Vagina (tissue), 2 donors: ENCODE measurements at regions not wholly inside any gene's neighbourhood (a gene's known extent, or its start where the extent isn't known, plus 50 kb on each side); places are given as distances from the start of the nearest gene placed in this dataset.

Source experiments
- DNase-seq, 2 donors: peaks; one replicate each; pipeline ENCODE4 v3.0.0-alpha.2; 2017; ENCODE audit errors: extremely low spot score in 2 of 2
- H3K27ac ChIP-seq: fragments of 200-600 bp; sonication (generic); one replicate; pipeline ENCODE4 v1.5.1; 2019
- H3K27me3 ChIP-seq: fragments of 200-600 bp; sonication (generic); one replicate; pipeline ENCODE4 v1.5.1; 2019
- H3K36me3 ChIP-seq, 2 donors: fragments of 200-600 bp; sonication (generic); one replicate each; pipeline ENCODE4 v1.5.1; 2017 to 2019
- H3K4me1 ChIP-seq: fragments of 200-600 bp; sonication (generic); one replicate; pipeline ENCODE4 v1.5.1; 2019
- H3K4me3 ChIP-seq, 2 donors: fragments of 200-600 bp; sonication (generic); 1 replicate in 1 of 2; 2 replicates in 1 of 2; pipeline ENCODE4 v1.5.1; 2016 to 2019
- H3K9me3 ChIP-seq: fragments of 200-600 bp; sonication (generic); one replicate; pipeline ENCODE4 v1.5.1; 2019
- CTCF ChIP-seq, 3 experiments: fragments of 450-650 bp in 2 of 3; fragments of 200-600 bp in 1 of 3; sonication (generic) in 1 of 3; IDR thresholded peaks; one replicate each; pipeline ENCODE4 v1.5.1; 2017 to 2019; ENCODE audit warnings: antibody characterized with exemption in 3 of 3, mild to moderate bottlenecking in 2 of 3, moderate library complexity in 2 of 3
- POLR2A ChIP-seq, 2 donors: fragments of 450-650 bp; IDR thresholded peaks; one replicate each; pipeline ENCODE4 v1.6.1; 2017; ENCODE audit warnings: antibody characterized with exemption in 2 of 2, mild to moderate bottlenecking in 2 of 2, moderate library complexity in 2 of 2
- POLR2AphosphoS5 ChIP-seq, 2 donors: sonication (generic); formaldehyde crosslinking; IDR thresholded peaks; one replicate each; pipeline ENCODE4 v1.9.0; 2017; ENCODE audit warnings: antibody characterized with exemption in 2 of 2, mild to moderate bottlenecking in 2 of 2, low read depth in 1 of 2; ENCODE audit not compliant: insufficient read depth in 1 of 2
- intact Hi-C: fragments of 100-400 bp; cut with DNase I; formaldehyde crosslinking; loops from one replicate; pipeline ENCODE4 v1.15.1; 2023

GRCh38 chr2:217271813-217272212 is 411.9 kb upstream of the TNP1 start:
- Histone ChIP-seq H3K27ac (no peak overlapping the region), H3K36me3 (no peaks in the 10 kb centered on the region), H3K9me3 (no peaks in the 10 kb centered on the region), H3K27me3 (no peaks in the 10 kb centered on the region), H3K4me3 (no peak overlapping the region), H3K4me1 (peaks cover 12% of the 10 kb centered on the region)
- intact Hi-C loops: no loop called here
- no peak for DNase-seq
- no peak for TF ChIP-seq POLR2A (IDR thresholded peaks at IDR 0.05)
- TF ChIP-seq POLR2AphosphoS5 (IDR thresholded peaks at IDR 0.05; ENCODE audit: insufficient read depth in 1 of 2, low read depth in 1 of 2): no peak
- no peak for TF ChIP-seq CTCF (IDR thresholded peaks at IDR 0.05)

- Histone ChIP-seq H3K27ac (no peak overlapping the region), H3K9me3 (no peaks in the 10 kb centered on the region), H3K4me3 (no peak overlapping the region), H3K4me1 (peaks cover 12% of the 10 kb centered on the region), H3K36me3 (no peaks in the 10 kb centered on the region), H3K27me3 (no peaks in the 10 kb centered on the region)
- DNase-seq: no peak
- intact Hi-C loops: no loop called here
- no peak for TF ChIP-seq POLR2AphosphoS5 (IDR thresholded peaks at IDR 0.05; ENCODE audit: insufficient read depth in 1 of 2, low read depth in 1 of 2)
These were observed 410.7 kb upstream of the TNP1 start for GRCh38 chr2:217270485-217271121.

GRCh38 chr2:217269701-217270484 is 410.0 kb upstream of the TNP1 start:
- intact Hi-C loops: no loop called here
- DNase-seq: no peak
- TF ChIP-seq CTCF (IDR thresholded peaks at IDR 0.05): no peak
- TF ChIP-seq POLR2A (IDR thresholded peaks at IDR 0.05): no peak
- TF ChIP-seq POLR2AphosphoS5 (IDR thresholded peaks at IDR 0.05; ENCODE audit: insufficient read depth in 1 of 2, low read depth in 1 of 2): no peak
- Histone ChIP-seq H3K4me1 (peaks cover 12% of the 10 kb centered on the region), H3K27me3 (no peaks in the 10 kb centered on the region), H3K9me3 (no peaks in the 10 kb centered on the region), H3K36me3 (no peaks in the 10 kb centered on the region), H3K27ac (no peak overlapping the region), H3K4me3 (no peak overlapping the region)

GRCh38 chr2:217268978-217269377 is 409.1 kb upstream of the TNP1 start:
- Histone ChIP-seq H3K36me3 (no peaks in the 10 kb centered on the region), H3K9me3 (no peaks in the 10 kb centered on the region), H3K4me3 (no peak overlapping the region), H3K27ac (no peak overlapping the region), H3K4me1 (peaks cover 12% of the 10 kb centered on the region), H3K27me3 (no peaks in the 10 kb centered on the region)
- TF ChIP-seq POLR2AphosphoS5 (IDR thresholded peaks at IDR 0.05; ENCODE audit: insufficient read depth in 1 of 2, low read depth in 1 of 2): no peak
- TF ChIP-seq CTCF (IDR thresholded peaks at IDR 0.05): no peak
- no peak for TF ChIP-seq POLR2A (IDR thresholded peaks at IDR 0.05)
- DNase-seq: no peak
- intact Hi-C loops: no loop called here

GRCh38 chr2:217267758-217268157 is 407.9 kb upstream of the TNP1 start:
- no peaks in the 10 kb centered on the region for H3K9me3 ChIP-seq
- H3K4me3 ChIP-seq: no peak overlapping the region
- no peak for DNase-seq
- H3K4me1 ChIP-seq: peaks cover 12% of the 10 kb centered on the region
- intact Hi-C loops: no loop called here
- H3K27ac ChIP-seq: no peak overlapping the region
- H3K36me3 ChIP-seq: no peaks in the 10 kb centered on the region
- TF ChIP-seq CTCF (IDR thresholded peaks at IDR 0.05) (no peak), POLR2AphosphoS5 (IDR thresholded peaks at IDR 0.05; ENCODE audit: insufficient read depth in 1 of 2, low read depth in 1 of 2) (no peak), POLR2A (IDR thresholded peaks at IDR 0.05) (no peak)
- no peaks in the 10 kb centered on the region for H3K27me3 ChIP-seq
